H1 (cell line): ENCODE measurements at regions not wholly inside any gene's neighbourhood (a gene's known extent, or its start where the extent isn't known, plus 50 kb on each side); places are given as distances from the start of the nearest gene placed in this dataset.

Experiments used
- CTCF ChIA-PET: fragments of 300-600 bp; sonication (Branson Sonifier 250); formaldehyde crosslinking; loops from one replicate; lab custom pipeline; 2021; ENCODE audit not compliant: partially characterized antibody; lab: Charles Lee
- POLR2A ChIA-PET: fragments of 300-600 bp; sonication (Branson Sonifier 250); formaldehyde crosslinking; loops from one replicate; lab custom pipeline; 2021; ENCODE audit warnings: inconsistent platforms; ENCODE audit not compliant: partially characterized antibody; lab: Charles Lee
- DNase-seq, 2 experiments: peaks; one replicate each; pipeline versions ENCODE4 v3.0.0 to v3.0.0-alpha.2; 2010 to 2022; ENCODE audit warnings: low spot score in 2 of 2, low read depth in 1 of 2, mixed read lengths in 1 of 2
- FAIRE-seq: peaks from 2 replicates; lab custom pipeline; 2011; peaks lifted over from hg19 to GRCh38; lab: Jason Lieb, UNC
- H2AFZ ChIP-seq: 2 replicates; pipeline ENCODE4 v1.8.1; 2012; ENCODE audit warnings: low read length, inconsistent platforms
- H2AK5ac ChIP-seq: 2 replicates; pipeline ENCODE4 v1.6.1; 2013; ENCODE audit warnings: low read depth, low read length
- H2BK120ac ChIP-seq: replicated peaks from 2 replicates; pipeline ENCODE3; 2013; ENCODE audit warnings: low read depth, low read length, inconsistent platforms
- H2BK12ac ChIP-seq: 2 replicates; pipeline ENCODE4 v1.6.1; 2013; ENCODE audit warnings: low read depth, low read length
- H2BK15ac ChIP-seq: 2 replicates; pipeline ENCODE4 v1.6.1; 2013; ENCODE audit warnings: low read length
- H2BK20ac ChIP-seq: 2 replicates; pipeline ENCODE4 v1.6.1; 2013; ENCODE audit warnings: low read length
- H2BK5ac ChIP-seq: 2 replicates; pipeline ENCODE4 v1.6.1; 2013; ENCODE audit warnings: low read depth, low read length
- H3K14ac ChIP-seq: 2 replicates; pipeline ENCODE4 v1.6.1; 2013; ENCODE audit warnings: inconsistent platforms; ENCODE audit not compliant: insufficient read length
- H3K18ac ChIP-seq: 2 replicates; pipeline ENCODE4 v1.6.1; 2013; ENCODE audit warnings: low read length; ENCODE audit errors: extremely low read depth
- H3K23ac ChIP-seq: 2 replicates; pipeline ENCODE4 v1.6.1; 2013; ENCODE audit warnings: inconsistent platforms; ENCODE audit not compliant: insufficient read length
- H3K23me2 ChIP-seq: 2 replicates; pipeline ENCODE4 v1.6.1; 2013; ENCODE audit warnings: low read depth, low read length
- H3K27ac ChIP-seq: 2 replicates; pipeline ENCODE4 v1.6.1; 2011; ENCODE audit warnings: low read depth, low read length, inconsistent platforms
- H3K27me3 ChIP-seq, 4 experiments: replicated peaks in 1 of 4; 1 replicate in 1 of 4; 2 replicates in 3 of 4; pipeline versions ENCODE4 v1.6.1 to v1.8.1; 2011 to 2013; ENCODE audit warnings: low read length in 3 of 4, mild to moderate bottlenecking in 3 of 4, inconsistent platforms in 2 of 4, mixed read lengths in 2 of 4, moderate library complexity in 1 of 4; ENCODE audit not compliant: control insufficient read depth in 3 of 4, insufficient read depth in 3 of 4; ENCODE audit errors: extremely low read depth in 1 of 4
- H3K36me3 ChIP-seq, 4 experiments: 2 replicates each; pipeline versions ENCODE4 v1.6.1 to v1.8.1; 2011 to 2013; ENCODE audit warnings: mild to moderate bottlenecking in 4 of 4, low read length in 3 of 4, moderate library complexity in 2 of 4, control low read depth in 1 of 4, inconsistent platforms in 1 of 4; ENCODE audit not compliant: insufficient read depth in 4 of 4, control insufficient read depth in 2 of 4
- H3K4ac ChIP-seq: replicated peaks from 2 replicates; pipeline ENCODE3; 2013; ENCODE audit warnings: low read length, low read depth, mixed read lengths, inconsistent platforms; ENCODE audit not compliant: insufficient read length
- H3K4me1 ChIP-seq, 4 experiments: replicated peaks in 1 of 4; 1 replicate in 1 of 4; 2 replicates in 3 of 4; pipeline versions ENCODE4 v1.6.1 to v1.8.1; 2011 to 2013; ENCODE audit warnings: low read length in 3 of 4, inconsistent platforms in 2 of 4, mixed read lengths in 1 of 4; ENCODE audit not compliant: insufficient read depth in 4 of 4, control insufficient read depth in 3 of 4
- H3K4me2 ChIP-seq, 2 experiments: 2 replicates each; pipeline versions ENCODE4 v1.6.1 to v1.8.1; 2011 to 2013; ENCODE audit warnings: low read depth in 2 of 2, low read length in 2 of 2, control low read depth in 1 of 2, inconsistent platforms in 1 of 2, mild to moderate bottlenecking in 1 of 2; ENCODE audit not compliant: insufficient read depth in 1 of 2
- H3K4me3 ChIP-seq, 4 experiments: fragments of 200-600, 300-600 bp in 1 of 4; sonication (generic), shearing (Covaris generic), sonication (Bioruptor Twin) in 1 of 4; 2 replicates each; pipeline versions ENCODE4 v1.5.1 to v1.8.1; 2011 to 2016; ENCODE audit warnings: low read length in 4 of 4, low read depth in 3 of 4, control low read depth in 2 of 4, inconsistent platforms in 2 of 4, mild to moderate bottlenecking in 2 of 4, mixed read lengths in 1 of 4, moderate library complexity in 1 of 4; ENCODE audit not compliant: insufficient read depth in 2 of 4; ENCODE audit errors: extremely low read depth in 1 of 4
- H3K56ac ChIP-seq: replicated peaks from 2 replicates; pipeline ENCODE3; 2013; ENCODE audit warnings: low read depth, mild to moderate bottlenecking, mixed read lengths, low read length, inconsistent platforms; ENCODE audit not compliant: insufficient read length
- H3K79me1 ChIP-seq: 2 replicates; pipeline ENCODE4 v1.6.1; 2013; ENCODE audit warnings: low read depth, low read length, control low read depth
- H3K79me2 ChIP-seq, 2 experiments: 2 replicates each; pipeline versions ENCODE4 v1.6.1 to v1.8.1; 2012 to 2013; ENCODE audit warnings: low read length in 2 of 2, mild to moderate bottlenecking in 2 of 2, inconsistent platforms in 1 of 2; ENCODE audit not compliant: insufficient read depth in 2 of 2, control insufficient read depth in 1 of 2
- H3K9ac ChIP-seq, 4 experiments: replicated peaks in 1 of 4; 1 replicate in 1 of 4; 2 replicates in 3 of 4; pipeline versions ENCODE4 v1.6.1 to v1.8.1; 2011 to 2013; ENCODE audit warnings: low read depth in 3 of 4, low read length in 3 of 4, control low read depth in 2 of 4, mild to moderate bottlenecking in 2 of 4, moderate library complexity in 2 of 4, inconsistent platforms in 1 of 4; ENCODE audit errors: extremely low read depth in 1 of 4
- H3K9me3 ChIP-seq, 2 experiments: 2 replicates each; pipeline versions ENCODE4 v1.6.1 to v1.8.1; 2012 to 2013; ENCODE audit warnings: mild to moderate bottlenecking in 2 of 2, moderate library complexity in 2 of 2, control low read depth in 1 of 2, inconsistent platforms in 1 of 2, low read depth in 1 of 2, low read length in 1 of 2, mixed read lengths in 1 of 2; ENCODE audit not compliant: insufficient read depth in 2 of 2
- H4K20me1 ChIP-seq, 2 experiments: replicated peaks in 1 of 2; 2 replicates each; pipeline versions ENCODE3 to v1.8.1; 2011 to 2013; ENCODE audit warnings: inconsistent platforms in 2 of 2, low read length in 2 of 2, mild to moderate bottlenecking in 1 of 2; ENCODE audit not compliant: insufficient read depth in 2 of 2, control insufficient read depth in 1 of 2
- H4K5ac ChIP-seq: 2 replicates; pipeline ENCODE4 v1.6.1; 2013; ENCODE audit warnings: low read length, low read depth, mixed read lengths, inconsistent platforms; ENCODE audit not compliant: insufficient read length
- H4K8ac ChIP-seq: 2 replicates; pipeline ENCODE4 v1.8.0; 2013; ENCODE audit warnings: mild to moderate bottlenecking, moderate library complexity, low read length, inconsistent platforms; ENCODE audit not compliant: insufficient read depth; ENCODE audit errors: extremely low read depth
- H4K91ac ChIP-seq: replicated peaks from 2 replicates; pipeline ENCODE3; 2013; ENCODE audit warnings: low read length, mixed read lengths, inconsistent platforms; ENCODE audit not compliant: insufficient read length
- RAD21 ChIP-seq, 2 experiments: IDR thresholded peaks in 1 of 2; conservative IDR thresholded peaks in 1 of 2; 2 replicates each; pipeline ENCODE4 v1.6.1; 2011; ENCODE audit warnings: low read depth in 2 of 2, low read length in 2 of 2, improper control_type of control experiment in 1 of 2, inconsistent platforms in 1 of 2, mild to moderate bottlenecking in 1 of 2, moderate library complexity in 1 of 2
- WGBS, 2 experiments: shearing (Covaris generic) in 1 of 2; methylation state at CpG; one replicate each; pipeline versions ENCODE4 v1.1.6 to v1.1.7; 2013 to 2015; ENCODE audit warnings: low lambda C conversion rate in 2 of 2, mixed read lengths in 2 of 2, inconsistent platforms in 1 of 2, low coverage in 1 of 2, missing lambda C conversion rate in 1 of 2; ENCODE audit not compliant: insufficient replicate concordance in 2 of 2, insufficient coverage in 1 of 2, insufficient read length in 1 of 2; ENCODE audit errors: extremely low coverage in 1 of 2, missing lambda C conversion rate in 1 of 2; 5-methylcytosine and 5-hydroxymethylcytosine counted together
- TF ChIP-seq, protein P1 (sequence below), 3 experiments: IDR thresholded peaks; 1 replicate in 2 of 3; 2 replicates in 1 of 3; pipeline versions ENCODE4 v1.5.1 to v1.6.1; 2011; ENCODE audit warnings: low read length in 3 of 3, mild to moderate bottlenecking in 3 of 3, inconsistent platforms in 2 of 3, low read depth in 1 of 3, moderate library complexity in 1 of 3; ENCODE audit not compliant: insufficient read depth in 1 of 3; ENCODE audit errors: control extremely low read depth in 1 of 3
- TF ChIP-seq, protein P2 (sequence below): IDR thresholded peaks from 2 replicates; pipeline ENCODE4 v1.6.1; 2011; ENCODE audit warnings: low read depth, mild to moderate bottlenecking, low read length; ENCODE audit not compliant: insufficient read depth

GRCh38 chr2:224650815-224651439 is 65.2 kb downstream of the CCDC195 start:
- POLR2A ChIA-PET: no interaction called here
- Histone ChIP-seq H3K4me3 (no peak overlapping the region), H3K14ac (no peak overlapping the region), H3K79me1 (no peaks in the 10 kb centered on the region), H2AFZ (no peak overlapping the region), H3K4me2 (no peak overlapping the region), H2BK20ac (no peak overlapping the region), H3K79me2 (no peaks in the 10 kb centered on the region), H3K4ac (no peak overlapping the region), H4K20me1 (no peaks in the 10 kb centered on the region), H3K23me2 (peaks cover 2% of the 10 kb centered on the region; the same call in 1 of the 2 replicates), H3K9me3 (peaks cover 3 to 11% of the 10 kb centered on the region in 2 experiments; a peak in 2 of 4 replicates), H3K4me1 (no peaks in the 10 kb centered on the region), H2AK5ac (no peak overlapping the region), H3K56ac (no peak overlapping the region), H2BK5ac (no peak overlapping the region), H3K9ac (no peak overlapping the region), H4K91ac (no peak overlapping the region), H2BK15ac (no peak overlapping the region), H2BK12ac (no peak overlapping the region), H4K8ac (no peak overlapping the region), H3K23ac (no peak overlapping the region), H4K5ac (no peak overlapping the region), H3K36me3 (no peaks in the 10 kb centered on the region), H3K27ac (no peak overlapping the region), H2BK120ac (no peak overlapping the region), H3K18ac (no peak overlapping the region), H3K27me3 (no peaks in the 10 kb centered on the region)
- TF ChIP-seq, protein P1, sequence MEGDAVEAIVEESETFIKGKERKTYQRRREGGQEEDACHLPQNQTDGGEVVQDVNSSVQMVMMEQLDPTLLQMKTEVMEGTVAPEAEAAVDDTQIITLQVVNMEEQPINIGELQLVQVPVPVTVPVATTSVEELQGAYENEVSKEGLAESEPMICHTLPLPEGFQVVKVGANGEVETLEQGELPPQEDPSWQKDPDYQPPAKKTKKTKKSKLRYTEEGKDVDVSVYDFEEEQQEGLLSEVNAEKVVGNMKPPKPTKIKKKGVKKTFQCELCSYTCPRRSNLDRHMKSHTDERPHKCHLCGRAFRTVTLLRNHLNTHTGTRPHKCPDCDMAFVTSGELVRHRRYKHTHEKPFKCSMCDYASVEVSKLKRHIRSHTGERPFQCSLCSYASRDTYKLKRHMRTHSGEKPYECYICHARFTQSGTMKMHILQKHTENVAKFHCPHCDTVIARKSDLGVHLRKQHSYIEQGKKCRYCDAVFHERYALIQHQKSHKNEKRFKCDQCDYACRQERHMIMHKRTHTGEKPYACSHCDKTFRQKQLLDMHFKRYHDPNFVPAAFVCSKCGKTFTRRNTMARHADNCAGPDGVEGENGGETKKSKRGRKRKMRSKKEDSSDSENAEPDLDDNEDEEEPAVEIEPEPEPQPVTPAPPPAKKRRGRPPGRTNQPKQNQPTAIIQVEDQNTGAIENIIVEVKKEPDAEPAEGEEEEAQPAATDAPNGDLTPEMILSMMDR (IDR thresholded peaks at IDR 0.05; ENCODE audit: control extremely low read depth in 1 of 3, insufficient read depth in 1 of 3, low read depth in 1 of 3, low read length in 3 of 3): peak in 2 of 3 experiments; percentile 62 to 77; a peak in 2 of 4 replicates
- TF ChIP-seq, protein P2, sequence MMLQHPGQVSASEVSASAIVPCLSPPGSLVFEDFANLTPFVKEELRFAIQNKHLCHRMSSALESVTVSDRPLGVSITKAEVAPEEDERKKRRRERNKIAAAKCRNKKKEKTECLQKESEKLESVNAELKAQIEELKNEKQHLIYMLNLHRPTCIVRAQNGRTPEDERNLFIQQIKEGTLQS: no peak
- TF ChIP-seq RAD21 (IDR thresholded peaks at IDR 0.05 in 1 of 2, conservative IDR thresholded peaks at IDR 0.05 in 1 of 2; ENCODE audit: low read depth in 2 of 2, low read length in 2 of 2): peak; percentile 86
- CTCF ChIA-PET: interaction anchor here (0.6 to 6.4 kb wide), 31 partner anchors 10 to 735 kb away, joined by 3 to 45 read pairs (median 3); no protein-coding TSS in a partner anchor
- WGBS, 2 experiments: 33% methylated on average over 6 of the region's 6 CpGs; no CpG with 5 or more reads in 1 of the 2 experiments
- peak; percentile 73 for FAIRE-seq
- DNase-seq: no peak
